ENCODE measurements at regions not wholly inside any gene's neighbourhood (a gene's known extent, or its start where the extent isn't known, plus 50 kb on each side); places are given as distances from the start of the nearest gene placed in this dataset.
"Not testable (repeated sequence)": the region's sequence is repeated elsewhere in the genome, so short reads cannot be mapped to it uniquely, and the experiment has no call there.

DNA sequence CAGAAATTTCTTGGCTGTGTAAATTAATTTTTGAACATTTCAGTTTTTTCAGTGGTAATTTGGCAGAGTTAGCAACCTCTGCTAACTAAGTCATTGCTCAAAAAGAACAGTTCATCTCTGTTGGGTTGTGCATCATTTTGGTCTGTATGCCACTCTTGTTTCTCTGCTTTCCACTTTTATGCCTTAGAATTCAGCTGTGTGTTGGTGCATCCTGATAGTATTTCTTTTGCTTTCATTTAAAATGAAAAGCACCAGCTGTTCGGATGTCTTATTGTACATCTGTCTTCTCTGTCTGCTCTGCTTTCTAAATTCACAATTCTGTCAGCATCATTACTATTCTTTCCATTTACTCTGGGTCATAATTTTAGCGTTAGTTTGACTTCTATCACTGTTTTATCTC lies 388.2 kb upstream of the NDST4 start:
- Histone ChIP-seq H3K27me3 (ENCODE audit: control insufficient read depth, insufficient read depth, low read length) (no peaks in the 10 kb centered on the region), H3K4me3 (ENCODE audit: low read length) (no peak overlapping the region), H3K36me3 (ENCODE audit: control insufficient read depth, low read depth, low read length) (no peaks in the 10 kb centered on the region), H3K9me3 (ENCODE audit: control insufficient read depth, low read depth, low read length) (peaks cover 3% of the 10 kb centered on the region), H3K4me1 (ENCODE audit: control insufficient read depth, low read depth, low read length) (no peaks in the 10 kb centered on the region), H3K9ac (ENCODE audit: low read length) (no peak overlapping the region), H3K27ac (ENCODE audit: low read length) (no peak overlapping the region)

DNA sequence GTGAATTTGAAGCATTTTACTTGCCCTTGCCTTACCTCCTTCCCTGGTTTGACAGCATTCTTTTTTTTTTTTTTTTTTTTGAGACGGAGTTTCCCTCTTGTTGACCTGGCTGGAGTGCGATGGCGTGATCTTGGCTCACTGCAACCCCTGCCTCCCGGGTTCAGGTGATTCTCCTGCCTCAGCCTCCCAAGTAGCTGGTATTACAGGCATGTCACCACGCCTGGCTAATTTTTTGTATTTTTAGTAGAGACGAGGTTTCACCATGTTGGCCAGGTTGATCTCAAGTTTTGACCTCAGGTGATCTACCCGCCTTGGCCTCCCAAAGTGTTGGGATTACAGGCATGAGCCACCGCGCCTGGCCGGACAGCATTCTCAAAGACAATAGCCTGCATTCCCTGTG lies 380.4 kb upstream of the NDST4 start:
- not testable (repeated sequence) for H3K9ac ChIP-seq (ENCODE audit: low read length); H3K9me3 ChIP-seq (ENCODE audit: control insufficient read depth, low read depth, low read length); H3K4me3 ChIP-seq (ENCODE audit: low read length); H3K27ac ChIP-seq (ENCODE audit: low read length); H3K36me3 ChIP-seq (ENCODE audit: control insufficient read depth, low read depth, low read length); H3K4me1 ChIP-seq (ENCODE audit: control insufficient read depth, low read depth, low read length); H3K27me3 ChIP-seq (ENCODE audit: control insufficient read depth, insufficient read depth, low read length)

DNA sequence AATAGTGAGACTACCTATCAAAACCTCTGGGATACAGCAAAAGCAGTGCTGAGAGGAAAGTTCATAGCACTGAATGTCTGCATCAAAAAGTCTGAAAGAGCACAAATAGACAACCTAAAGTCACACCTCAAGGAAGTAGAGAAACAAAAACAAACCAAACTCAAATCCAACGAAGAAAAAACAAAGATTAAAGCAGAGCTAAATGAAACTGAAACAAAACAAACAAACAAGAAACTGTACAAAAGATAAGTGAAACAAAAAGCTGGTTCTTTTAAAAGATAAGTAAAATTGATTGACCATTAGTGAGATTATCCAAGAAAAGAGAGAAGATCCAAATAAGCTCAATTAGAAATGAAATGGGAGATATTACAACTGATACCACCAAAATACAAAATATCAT lies 378.3 kb upstream of the NDST4 start:
- Histone ChIP-seq H3K4me1 (ENCODE audit: control insufficient read depth, low read depth, low read length) (no peaks in the 10 kb centered on the region), H3K9ac (ENCODE audit: low read length) (no peak overlapping the region), H3K27ac (ENCODE audit: low read length) (no peak overlapping the region)

DNA sequence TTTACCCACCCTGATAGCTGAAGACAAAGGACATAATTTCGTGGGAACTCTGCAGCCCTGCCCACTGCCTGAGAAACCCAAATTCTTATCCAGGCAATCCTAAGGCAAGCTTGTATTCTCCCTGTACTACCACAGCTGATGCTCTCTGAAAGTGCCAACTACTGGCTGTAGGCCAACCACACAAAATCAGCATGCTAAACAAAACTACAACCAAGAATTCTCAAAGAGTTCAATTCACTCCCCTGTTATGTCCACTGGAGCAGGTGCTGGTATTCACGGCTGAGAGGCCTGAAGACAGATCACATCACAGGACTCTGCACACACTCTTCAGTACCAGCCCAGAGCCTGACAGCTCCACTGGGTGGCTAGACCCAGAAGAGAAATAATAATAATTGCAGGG lies 375.9 kb upstream of the NDST4 start:
- Histone ChIP-seq H3K36me3 (ENCODE audit: control insufficient read depth, low read depth, low read length) (no peaks in the 10 kb centered on the region), H3K9me3 (ENCODE audit: control insufficient read depth, low read depth, low read length) (no peaks in the 10 kb centered on the region), H3K4me3 (ENCODE audit: low read length) (no peak overlapping the region), H3K27me3 (ENCODE audit: control insufficient read depth, insufficient read depth, low read length) (no peaks in the 10 kb centered on the region), H3K9ac (ENCODE audit: low read length) (no peak overlapping the region), H3K4me1 (ENCODE audit: control insufficient read depth, low read depth, low read length) (no peaks in the 10 kb centered on the region), H3K27ac (ENCODE audit: low read length) (no peak overlapping the region)

More for the DNA sequence above, 378.3 kb upstream of the NDST4 start:
- H3K36me3 ChIP-seq (ENCODE audit: control insufficient read depth, low read depth, low read length) = no peaks in the 10 kb centered on the region
- no peak overlapping the region for H3K4me3 ChIP-seq (ENCODE audit: low read length)
- no peaks in the 10 kb centered on the region for H3K27me3 ChIP-seq (ENCODE audit: control insufficient read depth, insufficient read depth, low read length)
- no peaks in the 10 kb centered on the region for H3K9me3 ChIP-seq (ENCODE audit: control insufficient read depth, low read depth, low read length)

DNA sequence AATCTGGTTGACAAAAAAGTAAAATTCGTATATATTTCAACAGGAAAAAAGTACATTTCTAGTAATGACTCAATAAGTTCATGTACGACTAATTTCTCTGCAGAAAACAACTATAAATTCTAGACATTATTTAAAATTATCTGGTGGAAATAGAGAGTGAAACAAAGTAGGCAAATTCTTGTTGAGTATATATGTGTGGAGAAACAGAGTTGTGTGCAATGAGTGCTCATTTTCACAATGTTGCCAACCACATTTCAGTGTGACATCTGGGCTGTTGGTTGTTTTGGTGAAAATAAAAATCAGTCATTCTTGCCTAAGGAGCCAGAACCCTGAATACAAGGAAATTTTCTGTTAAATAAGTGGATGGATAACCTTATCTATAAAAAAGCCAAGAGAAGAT lies 372.0 kb upstream of the NDST4 start:
- H3K4me3 ChIP-seq (ENCODE audit: low read length) = no peak overlapping the region
- no peaks in the 10 kb centered on the region for H3K9me3 ChIP-seq (ENCODE audit: control insufficient read depth, low read depth, low read length)
- H3K27ac ChIP-seq (ENCODE audit: low read length) = no peak overlapping the region
- no peak overlapping the region for H3K9ac ChIP-seq (ENCODE audit: low read length)
- H3K27me3 ChIP-seq (ENCODE audit: control insufficient read depth, insufficient read depth, low read length) = no peaks in the 10 kb centered on the region
- H3K36me3 ChIP-seq (ENCODE audit: control insufficient read depth, low read depth, low read length) = no peaks in the 10 kb centered on the region
- no peaks in the 10 kb centered on the region for H3K4me1 ChIP-seq (ENCODE audit: control insufficient read depth, low read depth, low read length)

DNA sequence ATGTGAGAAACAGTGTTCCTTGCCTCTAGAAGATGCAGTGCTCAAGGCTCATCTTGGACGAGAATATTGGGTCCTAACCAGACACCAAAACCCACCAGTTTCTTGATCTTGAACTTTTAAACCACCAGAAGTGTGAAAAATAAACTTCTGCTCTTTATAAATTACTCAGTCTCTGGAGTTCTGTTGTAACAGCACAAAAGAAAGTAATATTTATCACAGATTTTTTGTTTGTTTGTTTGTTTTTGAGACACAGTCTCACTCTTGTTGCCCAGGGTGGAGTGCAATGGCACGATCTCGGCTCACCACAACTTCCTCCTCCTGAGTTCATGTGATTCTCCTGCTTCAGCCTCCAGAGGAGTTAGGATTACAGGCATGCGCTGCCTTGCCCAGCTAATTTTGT lies 371.1 kb upstream of the NDST4 start:
- Histone ChIP-seq H3K27me3 (ENCODE audit: control insufficient read depth, insufficient read depth, low read length) (no peaks in the 10 kb centered on the region), H3K4me3 (ENCODE audit: low read length) (no peak overlapping the region), H3K27ac (ENCODE audit: low read length) (no peak overlapping the region), H3K36me3 (ENCODE audit: control insufficient read depth, low read depth, low read length) (no peaks in the 10 kb centered on the region), H3K4me1 (ENCODE audit: control insufficient read depth, low read depth, low read length) (no peaks in the 10 kb centered on the region), H3K9ac (ENCODE audit: low read length) (no peak overlapping the region), H3K9me3 (ENCODE audit: control insufficient read depth, low read depth, low read length) (no peaks in the 10 kb centered on the region)

DNA sequence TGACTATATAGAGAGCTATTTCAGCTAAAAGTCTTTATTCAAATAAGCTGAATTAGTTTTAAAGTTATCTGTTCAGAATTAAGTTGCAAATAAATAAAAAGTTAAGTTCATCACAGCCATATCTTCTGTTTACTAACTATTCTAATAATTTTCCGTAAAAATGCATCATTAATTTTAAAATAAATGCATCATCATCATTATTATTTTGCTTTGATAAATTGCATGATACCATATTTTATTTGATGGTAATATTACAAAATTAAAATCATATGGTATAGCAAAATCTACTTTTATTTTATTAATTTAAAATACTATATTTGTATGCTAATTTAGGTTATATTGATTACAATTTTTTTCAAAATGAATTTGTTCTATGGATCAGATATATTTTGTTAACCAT lies 357.3 kb upstream of the NDST4 start:
- no peaks in the 10 kb centered on the region for H3K9me3 ChIP-seq (ENCODE audit: control insufficient read depth, low read depth, low read length)
- no peaks in the 10 kb centered on the region for H3K27me3 ChIP-seq (ENCODE audit: control insufficient read depth, insufficient read depth, low read length)
- no peak overlapping the region for H3K4me3 ChIP-seq (ENCODE audit: low read length)
- no peaks in the 10 kb centered on the region for H3K4me1 ChIP-seq (ENCODE audit: control insufficient read depth, low read depth, low read length)
- H3K9ac ChIP-seq (ENCODE audit: low read length) = no peak overlapping the region
- no peak overlapping the region for H3K27ac ChIP-seq (ENCODE audit: low read length)
- H3K36me3 ChIP-seq (ENCODE audit: control insufficient read depth, low read depth, low read length) = no peaks in the 10 kb centered on the region

DNA sequence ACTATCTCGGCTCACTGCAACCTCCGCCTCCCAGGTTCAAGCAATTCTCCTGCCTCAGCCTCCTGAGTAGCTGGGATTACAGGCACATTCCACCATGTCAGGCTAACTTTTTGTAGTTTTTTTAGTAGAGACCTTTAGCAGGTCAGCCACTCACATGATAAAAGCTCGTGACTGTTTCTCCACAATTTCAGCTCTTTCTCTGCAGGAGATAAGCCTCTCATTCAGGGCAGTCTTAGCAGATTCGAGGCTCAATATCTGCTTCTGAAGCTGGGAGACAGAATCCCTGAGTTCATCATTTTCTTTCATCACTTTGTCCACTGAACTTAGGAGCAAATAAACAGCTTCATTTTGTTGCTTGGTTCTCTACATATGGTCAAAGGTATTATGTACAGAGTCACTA lies 345.9 kb upstream of the NDST4 start:
- not testable (repeated sequence) for H3K4me1 ChIP-seq (ENCODE audit: control insufficient read depth, low read depth, low read length); H3K36me3 ChIP-seq (ENCODE audit: control insufficient read depth, low read depth, low read length); H3K4me3 ChIP-seq (ENCODE audit: low read length); H3K9ac ChIP-seq (ENCODE audit: low read length); H3K27ac ChIP-seq (ENCODE audit: low read length); H3K9me3 ChIP-seq (ENCODE audit: control insufficient read depth, low read depth, low read length); H3K27me3 ChIP-seq (ENCODE audit: control insufficient read depth, insufficient read depth, low read length)

DNA sequence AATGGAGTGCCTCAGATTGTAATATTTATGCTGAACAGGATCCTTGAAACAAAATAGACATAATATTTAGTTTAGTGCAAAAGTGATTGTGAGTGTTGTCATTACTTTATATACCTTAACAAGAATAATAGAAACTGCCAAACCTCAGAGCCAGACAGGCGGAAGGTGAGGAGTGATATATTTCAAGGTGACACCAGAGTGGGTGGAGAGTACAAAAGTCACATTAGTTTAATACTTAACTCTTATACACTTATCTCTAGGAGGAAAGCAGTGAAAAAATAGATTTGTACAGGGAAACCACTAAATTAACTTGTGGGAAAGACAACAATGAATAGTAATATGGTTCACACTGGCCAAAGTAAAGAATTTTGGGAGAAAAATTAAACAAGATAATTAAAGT lies 342.8 kb upstream of the NDST4 start:
- Histone ChIP-seq H3K4me1 (ENCODE audit: control insufficient read depth, low read depth, low read length) (no peaks in the 10 kb centered on the region), H3K4me3 (ENCODE audit: low read length) (no peak overlapping the region), H3K27me3 (ENCODE audit: control insufficient read depth, insufficient read depth, low read length) (no peaks in the 10 kb centered on the region), H3K27ac (ENCODE audit: low read length) (no peak overlapping the region), H3K9ac (ENCODE audit: low read length) (no peak overlapping the region), H3K36me3 (ENCODE audit: control insufficient read depth, low read depth, low read length) (no peaks in the 10 kb centered on the region), H3K9me3 (ENCODE audit: control insufficient read depth, low read depth, low read length) (no peaks in the 10 kb centered on the region)

DNA sequence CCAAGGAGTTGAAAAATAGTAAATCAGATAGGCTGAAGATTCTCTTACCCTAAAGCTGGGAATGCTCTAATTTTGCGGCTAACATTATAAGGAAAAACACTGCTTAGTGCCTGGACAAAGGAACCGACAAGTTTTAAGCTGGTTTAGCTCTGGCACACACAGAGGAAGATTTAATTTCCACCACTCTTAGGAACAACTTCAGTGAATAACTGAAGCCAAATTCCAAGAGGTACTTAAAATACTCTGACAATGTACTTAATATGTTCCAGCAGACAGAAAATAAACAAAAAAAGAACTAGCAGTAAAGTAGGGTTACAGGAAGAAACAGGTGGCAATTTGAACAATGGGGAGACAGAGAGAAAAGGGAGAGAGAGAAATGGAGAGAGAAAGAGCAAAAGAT lies 340.8 kb upstream of the NDST4 start:
- Histone ChIP-seq H3K27me3 (ENCODE audit: control insufficient read depth, insufficient read depth, low read length) (no peaks in the 10 kb centered on the region), H3K36me3 (ENCODE audit: control insufficient read depth, low read depth, low read length) (no peaks in the 10 kb centered on the region), H3K4me3 (ENCODE audit: low read length) (no peak overlapping the region), H3K9me3 (ENCODE audit: control insufficient read depth, low read depth, low read length) (no peaks in the 10 kb centered on the region), H3K9ac (ENCODE audit: low read length) (no peak overlapping the region), H3K4me1 (ENCODE audit: control insufficient read depth, low read depth, low read length) (no peaks in the 10 kb centered on the region), H3K27ac (ENCODE audit: low read length) (no peak overlapping the region)

DNA sequence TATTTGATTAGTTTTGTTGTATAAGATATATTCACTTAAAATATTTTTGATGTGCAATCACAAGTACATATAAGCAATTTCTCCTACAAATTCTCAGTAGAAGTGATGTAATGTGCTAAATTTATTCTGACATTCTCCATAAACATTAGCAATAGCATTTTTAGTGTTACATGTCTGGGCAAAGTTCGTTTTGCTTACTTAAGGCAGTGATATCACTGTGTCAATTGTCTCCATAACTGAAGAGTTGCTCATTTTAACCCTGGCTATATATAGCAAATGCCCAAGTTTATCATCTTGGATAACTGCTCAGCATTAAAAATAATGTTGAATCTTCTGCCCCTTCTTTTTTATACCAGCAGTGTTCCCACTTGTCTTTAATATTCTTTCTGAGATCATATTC lies 340.0 kb upstream of the NDST4 start:
- H3K36me3 ChIP-seq (ENCODE audit: control insufficient read depth, low read depth, low read length) = no peaks in the 10 kb centered on the region
- no peaks in the 10 kb centered on the region for H3K27me3 ChIP-seq (ENCODE audit: control insufficient read depth, insufficient read depth, low read length)
- H3K9ac ChIP-seq (ENCODE audit: low read length) = no peak overlapping the region
- no peak overlapping the region for H3K27ac ChIP-seq (ENCODE audit: low read length)
- H3K9me3 ChIP-seq (ENCODE audit: control insufficient read depth, low read depth, low read length) = no peaks in the 10 kb centered on the region
- no peak overlapping the region for H3K4me3 ChIP-seq (ENCODE audit: low read length)
- no peaks in the 10 kb centered on the region for H3K4me1 ChIP-seq (ENCODE audit: control insufficient read depth, low read depth, low read length)

DNA sequence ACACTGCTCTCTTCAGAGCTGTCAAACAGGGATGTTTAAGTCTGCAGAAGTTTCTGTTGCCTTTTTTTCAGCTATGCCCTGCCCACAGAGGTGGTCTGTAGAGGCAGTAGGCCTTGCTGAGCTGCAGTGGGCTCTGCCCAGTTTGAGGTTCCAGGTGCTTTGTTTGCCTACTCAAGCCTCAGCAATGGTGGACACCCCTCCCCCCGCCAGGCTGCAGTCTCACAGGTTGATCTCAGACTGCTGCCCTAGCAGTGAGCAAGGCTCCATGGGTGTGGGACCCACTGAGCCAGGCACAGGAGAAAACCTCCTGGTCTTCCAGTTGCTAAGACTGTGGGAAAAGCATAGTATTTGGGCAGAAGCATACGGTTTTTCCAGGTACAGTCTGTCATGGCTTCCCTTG lies 338.8 kb upstream of the NDST4 start:
- H3K27ac ChIP-seq (ENCODE audit: low read length); H3K27me3 ChIP-seq (ENCODE audit: control insufficient read depth, insufficient read depth, low read length); H3K36me3 ChIP-seq (ENCODE audit: control insufficient read depth, low read depth, low read length); H3K4me3 ChIP-seq (ENCODE audit: low read length); H3K4me1 ChIP-seq (ENCODE audit: control insufficient read depth, low read depth, low read length); H3K9me3 ChIP-seq (ENCODE audit: control insufficient read depth, low read depth, low read length); H3K9ac ChIP-seq (ENCODE audit: low read length): not testable (repeated sequence)

DNA sequence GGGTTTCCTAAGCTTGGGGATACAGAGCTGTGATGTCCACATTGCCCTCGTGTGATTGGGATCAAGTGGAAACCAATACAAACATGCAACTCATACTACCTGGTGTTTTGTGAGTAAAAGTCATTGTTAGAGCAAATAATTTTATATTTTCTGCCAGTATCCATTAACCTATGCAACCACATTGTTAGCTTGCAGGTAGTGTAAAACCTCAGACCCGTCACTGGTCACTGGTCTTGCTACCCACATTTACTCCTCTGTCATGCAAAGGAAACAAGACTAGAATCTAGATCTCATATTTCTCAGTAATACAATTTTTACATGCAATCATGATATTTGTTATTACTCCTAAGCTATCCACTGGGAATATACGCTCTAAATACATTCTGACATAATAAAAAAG lies 324.3 kb upstream of the NDST4 start:
- Histone ChIP-seq H3K4me3 (ENCODE audit: low read length) (no peak overlapping the region), H3K27ac (ENCODE audit: low read length) (no peak overlapping the region), H3K27me3 (ENCODE audit: control insufficient read depth, insufficient read depth, low read length) (no peaks in the 10 kb centered on the region), H3K36me3 (ENCODE audit: control insufficient read depth, low read depth, low read length) (no peaks in the 10 kb centered on the region), H3K9ac (ENCODE audit: low read length) (no peak overlapping the region), H3K4me1 (ENCODE audit: control insufficient read depth, low read depth, low read length) (no peaks in the 10 kb centered on the region), H3K9me3 (ENCODE audit: control insufficient read depth, low read depth, low read length) (no peaks in the 10 kb centered on the region)

Data from iPS-18a (cell line).